Right lobe of liver (tissue), 4 donors: ENCODE measurements at regions not wholly inside any gene's neighbourhood (a gene's known extent, or its start where the extent isn't known, plus 50 kb on each side); places are given as distances from the start of the nearest gene placed in this dataset.

Experiments used
- POLR2A ChIP-seq: fragments of 450-650 bp; IDR thresholded peaks from one replicate; pipeline ENCODE4 v1.6.1; 2017; ENCODE audit warnings: antibody characterized with exemption, mild to moderate bottlenecking
- TF ChIP-seq, protein P1 (sequence below), 4 donors: fragments of 200-600 bp in 3 of 4; fragments of 450-650 bp in 1 of 4; IDR thresholded peaks; one replicate each; pipeline versions ENCODE4 v1.5.1 to v1.8.0; 2016 to 2022; ENCODE audit warnings: antibody characterized with exemption in 4 of 4, mild to moderate bottlenecking in 2 of 4
- donor health status: DM: no; HTN: no; CAD: no.
- donor health status: DM: no; HTN: no; CAD: no.
- donor health status: DM: no; HTN: yes; CAD: no.

DNA sequence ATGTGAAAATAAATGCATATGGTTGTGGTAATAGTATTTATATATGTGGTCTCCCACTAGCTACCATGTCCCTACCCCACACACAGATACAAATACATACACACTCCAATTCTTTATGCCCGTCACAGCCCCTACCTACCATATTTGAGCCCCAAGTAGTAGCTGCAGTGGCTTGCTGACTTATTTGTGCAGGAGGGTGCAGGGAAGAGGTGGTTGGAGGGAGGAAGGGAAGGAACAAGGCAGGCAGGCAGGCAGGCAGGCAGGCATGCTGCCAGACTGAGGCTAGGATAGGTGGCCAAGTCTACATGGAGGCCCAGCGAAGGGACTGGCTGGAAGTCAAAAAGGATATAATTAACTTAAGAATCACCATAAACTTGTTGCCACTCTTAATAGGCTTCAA, 82.9 kb downstream of the SCN11A start:
- TF ChIP-seq, protein P1, sequence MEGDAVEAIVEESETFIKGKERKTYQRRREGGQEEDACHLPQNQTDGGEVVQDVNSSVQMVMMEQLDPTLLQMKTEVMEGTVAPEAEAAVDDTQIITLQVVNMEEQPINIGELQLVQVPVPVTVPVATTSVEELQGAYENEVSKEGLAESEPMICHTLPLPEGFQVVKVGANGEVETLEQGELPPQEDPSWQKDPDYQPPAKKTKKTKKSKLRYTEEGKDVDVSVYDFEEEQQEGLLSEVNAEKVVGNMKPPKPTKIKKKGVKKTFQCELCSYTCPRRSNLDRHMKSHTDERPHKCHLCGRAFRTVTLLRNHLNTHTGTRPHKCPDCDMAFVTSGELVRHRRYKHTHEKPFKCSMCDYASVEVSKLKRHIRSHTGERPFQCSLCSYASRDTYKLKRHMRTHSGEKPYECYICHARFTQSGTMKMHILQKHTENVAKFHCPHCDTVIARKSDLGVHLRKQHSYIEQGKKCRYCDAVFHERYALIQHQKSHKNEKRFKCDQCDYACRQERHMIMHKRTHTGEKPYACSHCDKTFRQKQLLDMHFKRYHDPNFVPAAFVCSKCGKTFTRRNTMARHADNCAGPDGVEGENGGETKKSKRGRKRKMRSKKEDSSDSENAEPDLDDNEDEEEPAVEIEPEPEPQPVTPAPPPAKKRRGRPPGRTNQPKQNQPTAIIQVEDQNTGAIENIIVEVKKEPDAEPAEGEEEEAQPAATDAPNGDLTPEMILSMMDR (IDR thresholded peaks at IDR 0.05) = no peak
- TF ChIP-seq POLR2A = no peak
